Skin of body (tissue), 1 donor: ENCODE measurements at regions not wholly inside any gene's neighbourhood (a gene's known extent, or its start where the extent isn't known, plus 50 kb on each side); places are given as distances from the start of the nearest gene placed in this dataset.

Source experiments
- DNase-seq: peaks from one replicate; lab custom pipeline; 2025; lab: John Stamatoyannopoulos, UW

- DNase-seq = no peak
Measured at GRCh38 chr2:71844967-71845366, 302.7 kb downstream of the CYP26B1 start.

DNA sequence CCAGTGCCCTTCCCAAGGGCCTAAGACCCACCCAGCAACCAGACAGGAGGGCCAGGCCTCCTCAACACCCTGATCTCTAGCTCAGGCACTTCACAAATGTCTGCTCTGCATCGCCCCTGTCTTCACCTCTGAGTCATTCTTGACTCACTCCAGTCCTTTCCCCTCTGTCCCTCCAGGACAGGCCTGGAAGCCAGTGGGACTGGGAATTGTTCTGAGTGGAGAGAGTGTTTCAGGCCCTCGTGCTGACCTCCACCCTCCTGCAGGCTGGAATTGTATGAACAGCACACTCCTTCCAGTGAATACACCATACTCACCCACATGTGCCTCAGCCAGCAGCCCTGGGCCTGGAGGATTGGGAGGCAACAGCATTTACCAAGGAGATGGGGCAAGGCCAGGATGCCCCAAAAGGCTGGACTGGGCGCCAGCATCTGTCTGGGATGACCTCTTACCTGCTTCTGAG lies 304.2 kb downstream of the CYP26B1 start:
- no peak for DNase-seq

- no peak for DNase-seq
Measured at GRCh38 chr2:71842744-71843143, 304.9 kb downstream of the CYP26B1 start.

GRCh38 chr2:71839826-71840225 lies 307.8 kb downstream of the CYP26B1 start:
- DNase-seq = no peak

DNA sequence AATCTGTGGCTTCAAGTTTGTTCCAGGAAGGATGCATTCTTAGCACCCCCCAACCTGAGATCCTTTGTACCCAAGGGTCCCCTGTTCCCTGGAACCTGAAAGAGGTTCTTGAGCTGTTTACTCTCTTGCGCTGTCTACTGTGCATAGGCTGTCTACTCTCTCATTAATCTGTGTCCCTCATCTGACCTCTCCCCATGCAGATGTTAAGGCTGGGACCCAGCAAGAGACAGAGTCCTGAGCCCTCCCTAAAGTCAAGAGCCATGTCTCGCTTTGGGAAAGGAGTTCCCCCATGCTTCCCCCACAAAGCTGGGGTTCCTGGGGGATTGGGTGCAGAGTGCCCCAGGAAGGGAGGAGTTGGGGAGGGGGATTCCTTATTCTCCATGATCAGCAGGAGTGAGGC lies 312.9 kb downstream of the CYP26B1 start:
- DNase-seq = no peak

DNA sequence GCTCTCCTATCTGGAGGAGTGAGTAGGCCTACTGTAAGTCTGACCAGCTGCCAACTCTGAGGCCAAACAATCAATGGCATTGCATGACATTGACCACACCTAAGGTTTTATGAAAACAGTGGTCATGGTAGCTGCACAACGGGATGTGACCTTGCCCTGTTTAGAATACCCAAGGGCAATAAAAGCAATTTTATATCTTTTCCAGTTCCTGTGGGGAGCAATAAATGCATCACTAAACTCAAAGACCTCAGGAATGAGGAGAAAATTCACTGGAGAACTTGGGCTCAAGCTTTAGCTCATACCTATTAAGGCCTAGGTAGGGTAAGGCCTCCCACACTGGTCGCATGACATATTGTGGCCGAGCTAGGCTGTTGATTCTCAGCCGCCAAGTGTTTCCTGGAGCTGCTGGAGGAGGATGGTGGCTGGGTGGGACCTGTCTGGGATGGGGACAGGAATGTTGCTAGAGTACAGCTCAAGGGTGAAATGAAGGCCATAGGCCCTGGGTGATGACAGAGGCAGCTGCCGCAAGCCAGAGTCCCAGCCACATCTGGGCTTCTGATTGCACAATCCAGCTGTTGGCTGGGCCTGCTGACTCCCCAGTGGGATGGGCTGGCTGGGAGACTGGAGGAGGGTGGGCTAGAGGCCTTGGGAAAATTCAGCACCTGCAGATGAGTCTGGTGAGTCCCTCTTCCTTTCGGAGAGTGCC lies 313.7 kb downstream of the CYP26B1 start:
- peak; percentile 79 for DNase-seq

- DNase-seq = no peak
Measured at GRCh38 chr2:71833272-71833671, 314.4 kb downstream of the CYP26B1 start.

- DNase-seq = no peak
Measured at GRCh38 chr2:71832844-71833243, 314.8 kb downstream of the CYP26B1 start.

- no peak for DNase-seq
Measured at GRCh38 chr2:71832388-71832787, 315.3 kb downstream of the CYP26B1 start.

DNA sequence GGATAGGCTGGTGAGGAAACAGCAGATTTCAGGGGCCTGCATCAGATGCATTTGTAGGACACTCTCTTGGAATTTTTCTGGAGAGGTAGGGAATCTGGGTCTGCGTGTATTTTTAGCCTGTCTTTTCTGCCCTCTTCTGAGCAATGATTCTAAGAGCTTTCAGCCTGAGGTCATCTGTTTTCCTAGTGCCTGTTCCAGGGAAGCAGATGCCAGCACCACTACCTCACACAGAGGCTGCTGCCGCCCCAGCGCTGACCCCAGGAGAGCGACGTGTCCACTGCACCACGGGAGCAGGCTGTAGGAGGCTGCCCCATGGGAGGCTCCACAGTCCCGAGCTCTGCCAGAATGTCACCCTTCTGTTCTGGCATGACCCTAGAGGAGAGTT lies 316.5 kb downstream of the CYP26B1 start:
- peak; percentile 63 for DNase-seq

- DNase-seq = no peak
Measured at GRCh38 chr2:71830497-71831192, 317.0 kb downstream of the CYP26B1 start.

DNA sequence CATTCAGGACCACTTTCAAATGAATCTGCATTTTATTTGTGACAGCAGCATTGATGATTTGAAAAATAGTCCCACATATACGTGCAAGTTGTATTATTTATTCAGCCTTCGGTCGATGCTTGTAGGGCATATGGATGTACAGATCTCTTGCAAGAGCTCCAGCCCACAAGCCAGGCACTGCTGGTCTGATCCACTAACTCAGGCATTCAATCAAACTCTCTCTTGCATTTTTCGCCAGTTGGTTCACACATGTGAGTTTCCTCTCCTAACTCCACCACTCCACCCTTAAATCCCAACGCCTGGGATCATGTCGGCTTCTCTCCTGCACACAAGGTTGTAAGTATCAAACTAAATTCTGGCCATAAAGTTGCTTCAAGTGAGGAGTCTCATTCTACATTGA lies 318.7 kb downstream of the CYP26B1 start:
- peak; percentile 91 for DNase-seq

GRCh38 chr2:71827973-71828372 lies 319.7 kb downstream of the CYP26B1 start:
- no peak for DNase-seq

- DNase-seq = no peak
Measured at GRCh38 chr2:71827524-71827901, 320.1 kb downstream of the CYP26B1 start.

- DNase-seq = no peak
Measured at GRCh38 chr2:71826826-71827523, 320.7 kb downstream of the CYP26B1 start.

DNA sequence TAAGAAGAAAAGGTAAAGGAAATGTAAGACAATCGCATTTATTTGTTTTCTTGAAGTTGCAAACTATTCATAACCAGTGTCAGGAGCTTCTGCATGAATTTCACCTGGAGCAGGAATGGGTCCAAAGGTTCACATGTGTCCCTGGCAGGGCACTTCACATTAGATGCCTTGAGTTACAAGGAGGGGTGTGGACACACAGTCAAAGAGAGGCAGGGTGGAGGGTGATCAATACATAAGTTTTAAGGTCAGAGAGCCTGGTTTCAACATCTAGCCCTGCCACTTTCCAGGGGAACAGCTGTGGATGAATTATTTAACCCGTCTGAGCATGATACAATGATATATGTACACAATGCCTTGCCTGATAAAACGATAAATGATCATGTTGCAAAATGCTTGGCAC lies 321.4 kb downstream of the CYP26B1 start:
- no peak for DNase-seq

DNA sequence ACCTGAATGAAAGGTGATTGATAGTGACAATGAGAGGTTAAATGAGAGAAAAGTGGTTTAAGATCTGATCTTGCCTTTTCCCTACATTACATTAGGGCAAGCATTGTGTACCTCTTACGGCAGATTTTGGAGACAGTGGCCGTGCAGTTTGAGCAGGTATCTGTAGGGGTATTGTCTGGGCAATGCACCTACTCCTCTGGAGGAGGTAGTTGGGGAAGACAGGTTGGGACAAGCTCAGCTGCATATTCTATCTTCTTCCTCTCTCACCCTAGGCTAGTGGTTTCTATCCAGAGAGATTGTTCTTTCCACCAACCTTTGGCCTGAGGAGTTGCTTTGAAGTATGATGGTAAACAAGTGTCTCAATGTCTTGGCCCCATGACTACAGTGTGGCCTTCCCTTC lies 323.2 kb downstream of the CYP26B1 start:
- DNase-seq = no peak

DNA sequence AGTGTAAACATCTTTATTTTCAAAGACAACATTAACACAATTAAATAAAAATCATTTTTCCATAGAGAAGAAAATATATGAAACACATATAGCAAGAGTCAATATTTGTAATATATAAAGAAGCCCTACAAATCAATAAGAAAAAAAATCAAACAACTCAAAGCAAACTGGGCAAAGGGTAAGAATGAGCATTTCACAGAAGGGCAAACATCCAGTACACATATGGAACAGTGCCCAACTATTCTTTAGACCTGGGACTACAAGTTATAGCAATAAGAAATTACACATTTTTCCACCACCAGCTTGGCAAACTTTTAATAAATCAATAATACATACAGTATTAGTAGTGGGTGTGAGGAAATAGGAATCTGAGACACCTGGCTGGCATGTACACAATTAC lies 324.1 kb downstream of the CYP26B1 start:
- DNase-seq = no peak

DNA sequence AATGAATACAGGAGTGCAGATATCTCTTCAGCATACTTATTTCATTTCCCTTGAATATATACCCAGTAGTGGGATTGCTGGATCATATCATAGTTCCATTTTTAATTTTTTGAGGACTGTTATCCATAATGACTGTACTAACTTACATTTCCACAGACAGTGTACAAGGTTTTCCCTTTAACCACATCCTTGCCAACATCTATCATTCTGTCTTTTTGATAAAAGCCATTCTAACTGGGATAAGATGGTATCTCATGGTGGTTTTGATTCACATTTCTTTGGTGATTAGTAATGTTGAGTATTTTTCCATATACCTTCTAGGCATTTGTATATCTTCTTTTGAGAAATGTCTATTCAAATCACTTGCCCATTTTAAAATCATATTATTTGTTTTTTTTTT lies 325.2 kb downstream of the CYP26B1 start:
- DNase-seq = no peak

DNA sequence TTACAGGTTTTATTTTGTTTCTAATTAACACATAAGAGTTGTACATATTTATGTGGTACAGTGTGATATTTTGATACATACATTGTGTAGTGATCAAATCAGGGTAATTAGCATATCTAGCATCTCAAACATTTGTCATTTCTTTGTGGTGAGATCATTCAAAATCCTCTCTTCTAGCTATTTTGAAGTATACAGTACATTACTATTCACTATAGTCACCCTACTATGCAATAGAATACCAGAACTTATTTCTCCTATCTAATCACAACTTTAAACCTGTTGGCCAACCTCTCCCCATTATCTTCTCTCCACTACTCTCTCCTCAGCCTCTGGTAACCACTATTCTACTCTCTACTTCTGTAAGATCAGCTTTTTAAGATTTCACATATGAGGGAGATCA lies 325.8 kb downstream of the CYP26B1 start:
- no peak for DNase-seq

- DNase-seq = peak; percentile 17
Measured at GRCh38 chr2:71816815-71817214, 330.8 kb downstream of the CYP26B1 start.

GRCh38 chr2:71815701-71816474 lies 331.8 kb downstream of the CYP26B1 start:
- DNase-seq = no peak
